ENCODE measurements at regions not wholly inside any gene's neighbourhood (a gene's known extent, or its start where the extent isn't known, plus 50 kb on each side); places are given as distances from the start of the nearest gene placed in this dataset.

DNA sequence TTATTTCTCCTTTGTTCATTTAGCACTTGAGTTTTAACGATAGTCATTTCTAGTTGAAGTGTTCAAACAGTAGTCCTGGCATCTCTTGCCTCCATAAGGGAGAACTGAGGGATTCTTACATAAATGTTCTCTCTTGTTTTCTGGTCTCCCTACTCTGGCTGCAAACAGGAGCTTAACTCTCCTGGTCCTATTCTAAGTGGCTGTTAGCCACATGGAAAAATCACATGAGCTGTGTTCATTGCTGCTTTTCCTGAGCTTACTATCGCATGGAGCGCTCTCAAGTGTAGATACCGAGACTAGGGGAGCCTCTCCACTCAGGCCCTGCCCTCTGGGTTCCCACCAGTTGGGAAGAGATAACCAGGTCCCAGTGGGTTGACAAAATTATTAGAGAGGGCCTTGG lies 403.1 kb upstream of the TPM1 start:
- TF ChIP-seq, protein P1, sequence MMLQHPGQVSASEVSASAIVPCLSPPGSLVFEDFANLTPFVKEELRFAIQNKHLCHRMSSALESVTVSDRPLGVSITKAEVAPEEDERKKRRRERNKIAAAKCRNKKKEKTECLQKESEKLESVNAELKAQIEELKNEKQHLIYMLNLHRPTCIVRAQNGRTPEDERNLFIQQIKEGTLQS (CRISPR knock-in tag; conservative IDR thresholded peaks at IDR 0.05), result no peak
- TF ChIP-seq, protein P2, sequence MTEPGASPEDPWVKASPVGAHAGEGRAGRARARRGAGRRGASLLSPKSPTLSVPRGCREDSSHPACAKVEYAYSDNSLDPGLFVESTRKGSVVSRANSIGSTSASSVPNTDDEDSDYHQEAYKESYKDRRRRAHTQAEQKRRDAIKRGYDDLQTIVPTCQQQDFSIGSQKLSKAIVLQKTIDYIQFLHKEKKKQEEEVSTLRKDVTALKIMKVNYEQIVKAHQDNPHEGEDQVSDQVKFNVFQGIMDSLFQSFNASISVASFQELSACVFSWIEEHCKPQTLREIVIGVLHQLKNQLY (CRISPR knock-in tag; IDR thresholded peaks at IDR 0.05), result no peak
- TF ChIP-seq ZNF219 (CRISPR knock-in tag; IDR thresholded peaks at IDR 0.05; ENCODE audit: borderline replicate concordance), result no peak
